ENCODE measurements at regions not wholly inside any gene's neighbourhood (a gene's known extent, or its start where the extent isn't known, plus 50 kb on each side); places are given as distances from the start of the nearest gene placed in this dataset.
A peak's percentile ranks its signal among the peaks of the same experiment; 100 is the strongest.

DNA sequence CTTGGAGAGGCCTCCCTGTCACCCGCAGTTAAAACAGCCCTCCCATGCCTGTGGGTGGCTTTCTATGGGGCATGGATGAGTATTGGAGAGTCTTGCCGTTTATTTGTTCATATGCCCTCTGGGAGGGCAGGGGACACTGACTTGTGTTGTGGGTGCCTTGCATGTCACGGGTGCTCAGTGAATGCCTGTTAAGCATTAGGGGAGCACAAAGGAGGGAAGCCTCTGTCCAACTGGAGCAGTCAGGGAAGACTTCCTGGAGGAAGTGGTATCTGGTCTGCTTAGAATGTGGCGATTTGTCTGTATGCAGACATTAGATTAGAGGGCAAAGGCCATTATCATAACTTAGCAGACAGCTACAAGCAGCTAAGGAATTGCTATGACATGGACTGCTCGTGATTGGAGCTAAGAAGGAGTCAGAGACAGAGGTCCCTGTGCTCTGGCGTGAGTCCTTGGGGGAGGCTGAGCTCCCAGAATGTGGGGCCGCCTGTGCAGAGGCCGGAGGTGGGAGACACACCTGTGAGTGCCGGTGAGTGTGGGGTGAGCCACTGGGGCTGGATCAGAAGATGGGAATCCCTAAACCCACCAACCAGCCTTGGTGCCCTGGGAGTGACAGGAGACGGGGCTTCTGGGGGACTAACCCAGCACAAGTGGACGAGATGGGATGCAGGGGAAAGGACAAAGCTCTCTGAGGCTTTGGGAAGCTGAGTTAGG lies 286.1 kb downstream of the SEC14L1 start (continued):
- TF ChIP-seq, protein P1, sequence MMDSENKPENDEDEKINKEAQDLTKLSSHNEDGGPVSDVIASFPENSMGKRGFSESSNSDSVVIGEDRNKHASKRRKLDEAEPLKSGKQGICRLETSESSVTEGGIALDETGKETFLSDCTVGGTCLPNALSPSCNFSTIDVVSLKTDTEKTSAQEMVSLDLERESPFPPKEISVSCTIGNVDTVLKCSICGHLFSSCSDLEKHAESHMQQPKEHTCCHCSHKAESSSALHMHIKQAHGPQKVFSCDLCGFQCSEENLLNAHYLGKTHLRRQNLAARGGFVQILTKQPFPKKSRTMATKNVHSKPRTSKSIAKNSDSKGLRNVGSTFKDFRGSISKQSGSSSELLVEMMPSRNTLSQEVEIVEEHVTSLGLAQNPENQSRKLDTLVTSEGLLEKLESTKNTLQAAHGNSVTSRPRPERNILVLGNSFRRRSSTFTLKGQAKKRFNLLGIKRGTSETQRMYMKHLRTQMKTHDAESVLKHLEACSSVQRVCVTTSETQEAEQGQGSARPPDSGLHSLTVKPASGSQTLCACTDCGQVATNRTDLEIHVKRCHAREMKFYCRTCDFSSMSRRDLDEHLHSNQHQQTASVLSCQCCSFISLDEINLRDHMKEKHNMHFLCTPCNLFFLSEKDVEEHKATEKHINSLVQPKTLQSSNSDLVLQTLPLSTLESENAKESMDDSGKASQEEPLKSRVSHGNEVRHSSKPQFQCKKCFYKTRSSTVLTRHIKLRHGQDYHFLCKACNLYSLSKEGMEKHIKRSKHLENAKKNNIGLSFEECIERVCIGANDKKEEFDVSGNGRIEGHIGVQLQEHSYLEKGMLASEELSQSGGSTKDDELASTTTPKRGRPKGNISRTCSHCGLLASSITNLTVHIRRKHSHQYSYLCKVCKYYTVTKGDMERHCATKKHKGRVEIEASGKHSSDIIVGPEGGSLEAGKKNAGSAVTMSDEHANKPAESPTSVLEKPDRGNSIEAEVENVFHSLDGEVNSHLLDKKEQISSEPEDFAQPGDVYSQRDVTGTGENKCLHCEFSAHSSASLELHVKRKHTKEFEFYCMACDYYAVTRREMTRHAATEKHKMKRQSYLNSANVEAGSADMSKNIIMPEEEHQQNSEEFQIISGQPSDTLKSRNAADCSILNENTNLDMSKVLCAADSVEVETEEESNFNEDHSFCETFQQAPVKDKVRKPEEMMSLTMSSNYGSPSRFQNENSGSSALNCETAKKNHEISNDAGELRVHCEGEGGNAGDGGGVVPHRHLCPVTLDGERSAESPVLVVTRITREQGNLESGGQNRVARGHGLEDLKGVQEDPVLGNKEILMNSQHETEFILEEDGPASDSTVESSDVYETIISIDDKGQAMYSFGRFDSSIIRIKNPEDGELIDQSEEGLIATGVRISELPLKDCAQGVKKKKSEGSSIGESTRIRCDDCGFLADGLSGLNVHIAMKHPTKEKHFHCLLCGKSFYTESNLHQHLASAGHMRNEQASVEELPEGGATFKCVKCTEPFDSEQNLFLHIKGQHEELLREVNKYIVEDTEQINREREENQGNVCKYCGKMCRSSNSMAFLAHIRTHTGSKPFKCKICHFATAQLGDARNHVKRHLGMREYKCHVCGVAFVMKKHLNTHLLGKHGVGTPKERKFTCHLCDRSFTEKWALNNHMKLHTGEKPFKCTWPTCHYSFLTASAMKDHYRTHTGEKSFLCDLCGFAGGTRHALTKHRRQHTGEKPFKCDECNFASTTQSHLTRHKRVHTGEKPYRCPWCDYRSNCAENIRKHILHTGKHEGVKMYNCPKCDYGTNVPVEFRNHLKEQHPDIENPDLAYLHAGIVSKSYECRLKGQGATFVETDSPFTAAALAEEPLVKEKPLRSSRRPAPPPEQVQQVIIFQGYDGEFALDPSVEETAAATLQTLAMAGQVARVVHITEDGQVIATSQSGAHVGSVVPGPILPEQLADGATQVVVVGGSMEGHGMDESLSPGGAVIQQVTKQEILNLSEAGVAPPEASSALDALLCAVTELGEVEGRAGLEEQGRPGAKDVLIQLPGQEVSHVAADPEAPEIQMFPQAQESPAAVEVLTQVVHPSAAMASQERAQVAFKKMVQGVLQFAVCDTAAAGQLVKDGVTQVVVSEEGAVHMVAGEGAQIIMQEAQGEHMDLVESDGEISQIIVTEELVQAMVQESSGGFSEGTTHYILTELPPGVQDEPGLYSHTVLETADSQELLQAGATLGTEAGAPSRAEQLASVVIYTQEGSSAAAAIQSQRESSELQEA (IDR thresholded peaks at IDR 0.05; ENCODE audit: low read depth): no peak
- TF ChIP-seq ZNF124 (CRISPR knock-in tag; IDR thresholded peaks at IDR 0.05): no peak
- TF ChIP-seq RCOR1 (IDR thresholded peaks at IDR 0.05; ENCODE audit: borderline replicate concordance in 1 of 2, low read depth in 2 of 2, low read length in 2 of 2): peak; percentile 29 to 85; a peak in 3 of 4 replicates
- peak; percentile 98 for TF ChIP-seq ZNF436 (CRISPR knock-in tag; IDR thresholded peaks at IDR 0.05)
- TF ChIP-seq ZNF444 (CRISPR knock-in tag; IDR thresholded peaks at IDR 0.05): no peak
- TF ChIP-seq SMARCA5 (IDR thresholded peaks at IDR 0.05): peak; percentile 93; the same call in 1 of the 2 replicates
- TF ChIP-seq SMAD3 (CRISPR knock-in tag; conservative IDR thresholded peaks at IDR 0.05): no peak
- TF ChIP-seq MECOM (CRISPR knock-in tag; IDR thresholded peaks at IDR 0.05): no peak
- no peak for TF ChIP-seq PHF21A (IDR thresholded peaks at IDR 0.05; ENCODE audit: borderline replicate concordance, low read depth)
- TF ChIP-seq ZNF696 (CRISPR knock-in tag; conservative IDR thresholded peaks at IDR 0.05): no peak
- TF ChIP-seq C11orf30 (IDR thresholded peaks at IDR 0.05; ENCODE audit: low read depth): no peak
- TF ChIP-seq, protein P2, sequence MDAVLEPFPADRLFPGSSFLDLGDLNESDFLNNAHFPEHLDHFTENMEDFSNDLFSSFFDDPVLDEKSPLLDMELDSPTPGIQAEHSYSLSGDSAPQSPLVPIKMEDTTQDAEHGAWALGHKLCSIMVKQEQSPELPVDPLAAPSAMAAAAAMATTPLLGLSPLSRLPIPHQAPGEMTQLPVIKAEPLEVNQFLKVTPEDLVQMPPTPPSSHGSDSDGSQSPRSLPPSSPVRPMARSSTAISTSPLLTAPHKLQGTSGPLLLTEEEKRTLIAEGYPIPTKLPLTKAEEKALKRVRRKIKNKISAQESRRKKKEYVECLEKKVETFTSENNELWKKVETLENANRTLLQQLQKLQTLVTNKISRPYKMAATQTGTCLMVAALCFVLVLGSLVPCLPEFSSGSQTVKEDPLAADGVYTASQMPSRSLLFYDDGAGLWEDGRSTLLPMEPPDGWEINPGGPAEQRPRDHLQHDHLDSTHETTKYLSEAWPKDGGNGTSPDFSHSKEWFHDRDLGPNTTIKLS (IDR thresholded peaks at IDR 0.05; ENCODE audit: borderline replicate concordance, low read depth): no peak
- TF ChIP-seq MTF1 (CRISPR knock-in tag; IDR thresholded peaks at IDR 0.05; ENCODE audit: borderline replicate concordance): no peak
